ENCODE measurements at regions not wholly inside any gene's neighbourhood (a gene's known extent, or its start where the extent isn't known, plus 50 kb on each side); places are given as distances from the start of the nearest gene placed in this dataset.
"Not testable (repeated sequence)": the region's sequence is repeated elsewhere in the genome, so short reads cannot be mapped to it uniquely, and the experiment has no call there.

DNA sequence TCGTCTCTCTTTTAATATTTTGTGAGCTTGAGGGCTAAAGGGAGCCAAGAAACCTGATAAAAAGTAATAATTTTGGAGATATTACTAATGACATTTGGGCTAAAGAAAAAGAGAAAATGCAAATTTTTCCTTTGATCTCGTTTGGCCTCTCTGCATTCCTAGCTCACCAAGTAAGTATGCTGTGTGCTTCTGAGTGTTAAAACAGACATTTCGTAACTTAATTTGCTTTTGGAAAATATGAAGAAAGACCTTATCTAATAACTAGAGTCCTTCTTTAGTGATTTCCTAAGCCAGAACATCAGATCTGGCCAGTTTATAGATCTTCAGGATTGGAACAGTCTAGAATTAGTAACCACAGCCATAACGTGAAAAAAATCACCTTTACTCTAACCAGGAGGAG lies 872.9 kb upstream of the SLC35B3 start:
- H3K9ac ChIP-seq (ENCODE audit: low read length in 5 of 5): no peak overlapping the region
- no peak overlapping the region for H3K4me3 ChIP-seq (ENCODE audit: low read depth in 1 of 5, low read length in 5 of 5)
- H3K9me3 ChIP-seq (ENCODE audit: control insufficient read depth in 5 of 5, low read length in 5 of 5): no peaks in the 10 kb centered on the region
- H3K4me1 ChIP-seq (ENCODE audit: control insufficient read depth in 5 of 5, insufficient read depth in 5 of 5, low read length in 5 of 5): peaks cover 0 to 13% (median 0%) of the 10 kb centered on the region in 5 donors
- no peaks in the 10 kb centered on the region for H3K27me3 ChIP-seq (ENCODE audit: control insufficient read depth in 5 of 5, insufficient read depth in 4 of 5, low read length in 5 of 5)
- no peaks in the 10 kb centered on the region for H3K36me3 ChIP-seq (ENCODE audit: control insufficient read depth in 5 of 5, insufficient read depth in 5 of 5, low read length in 5 of 5)
- no peak overlapping the region for H3K27ac ChIP-seq (ENCODE audit: low read depth, low read length)

DNA sequence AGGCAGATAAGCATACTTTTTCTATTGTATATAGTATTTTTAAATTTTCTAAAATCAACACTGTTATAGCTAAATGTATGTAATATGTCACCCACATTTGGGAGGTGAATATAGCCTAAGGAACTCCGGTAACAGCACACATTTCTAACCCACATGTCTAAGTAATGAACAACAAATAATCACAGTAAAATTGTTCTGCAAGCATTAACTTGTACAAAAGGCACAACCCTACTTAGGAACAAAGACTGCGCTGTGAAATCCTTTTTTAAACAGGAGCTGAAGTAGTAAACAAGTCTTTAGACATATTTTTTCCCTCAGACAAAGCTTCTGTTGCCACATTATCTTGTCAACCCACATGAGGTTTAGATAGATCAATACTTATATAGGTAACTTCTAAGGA lies 872.4 kb upstream of the SLC35B3 start:
- H3K9ac ChIP-seq (ENCODE audit: low read length in 5 of 5): no peak overlapping the region
- no peak overlapping the region for H3K27ac ChIP-seq (ENCODE audit: low read depth, low read length)
- H3K36me3 ChIP-seq (ENCODE audit: control insufficient read depth in 5 of 5, insufficient read depth in 5 of 5, low read length in 5 of 5): no peaks in the 10 kb centered on the region
- no peaks in the 10 kb centered on the region for H3K9me3 ChIP-seq (ENCODE audit: control insufficient read depth in 5 of 5, low read length in 5 of 5)
- H3K4me1 ChIP-seq (ENCODE audit: control insufficient read depth in 5 of 5, insufficient read depth in 5 of 5, low read length in 5 of 5): peaks cover 0 to 10% (median 0%) of the 10 kb centered on the region in 5 donors
- H3K27me3 ChIP-seq (ENCODE audit: control insufficient read depth in 5 of 5, insufficient read depth in 4 of 5, low read length in 5 of 5): no peaks in the 10 kb centered on the region
- H3K4me3 ChIP-seq (ENCODE audit: low read depth in 1 of 5, low read length in 5 of 5): no peak overlapping the region

DNA sequence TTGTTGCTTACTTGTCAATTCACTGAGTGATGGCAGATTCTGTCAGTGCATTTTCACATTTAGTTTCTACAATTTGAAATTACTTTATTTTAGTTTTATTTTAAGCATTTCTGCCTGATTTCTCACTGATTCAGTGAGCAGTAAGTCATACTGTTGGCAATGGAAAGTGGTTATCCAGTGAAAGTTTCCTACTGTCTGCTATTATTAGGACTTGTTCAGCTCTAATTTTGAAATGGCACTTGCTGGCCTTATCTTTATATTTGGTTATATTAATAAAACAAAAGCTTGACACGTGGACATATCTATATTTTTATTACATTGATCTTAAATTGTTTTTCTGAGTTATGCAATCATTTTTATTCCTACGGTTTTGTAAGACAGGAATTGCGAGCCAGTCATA lies 871.8 kb upstream of the SLC35B3 start:
- H3K9ac ChIP-seq (ENCODE audit: low read length in 5 of 5): no peak overlapping the region
- H3K4me3 ChIP-seq (ENCODE audit: low read depth in 1 of 5, low read length in 5 of 5): no peak overlapping the region
- H3K27ac ChIP-seq (ENCODE audit: low read depth, low read length): no peak overlapping the region
- H3K4me1 ChIP-seq (ENCODE audit: control insufficient read depth in 5 of 5, insufficient read depth in 5 of 5, low read length in 5 of 5): peaks cover 0 to 10% (median 0%) of the 10 kb centered on the region in 5 donors
- H3K27me3 ChIP-seq (ENCODE audit: control insufficient read depth in 5 of 5, insufficient read depth in 4 of 5, low read length in 5 of 5): no peaks in the 10 kb centered on the region
- no peaks in the 10 kb centered on the region for H3K36me3 ChIP-seq (ENCODE audit: control insufficient read depth in 5 of 5, insufficient read depth in 5 of 5, low read length in 5 of 5)
- H3K9me3 ChIP-seq (ENCODE audit: control insufficient read depth in 5 of 5, low read length in 5 of 5): no peaks in the 10 kb centered on the region

DNA sequence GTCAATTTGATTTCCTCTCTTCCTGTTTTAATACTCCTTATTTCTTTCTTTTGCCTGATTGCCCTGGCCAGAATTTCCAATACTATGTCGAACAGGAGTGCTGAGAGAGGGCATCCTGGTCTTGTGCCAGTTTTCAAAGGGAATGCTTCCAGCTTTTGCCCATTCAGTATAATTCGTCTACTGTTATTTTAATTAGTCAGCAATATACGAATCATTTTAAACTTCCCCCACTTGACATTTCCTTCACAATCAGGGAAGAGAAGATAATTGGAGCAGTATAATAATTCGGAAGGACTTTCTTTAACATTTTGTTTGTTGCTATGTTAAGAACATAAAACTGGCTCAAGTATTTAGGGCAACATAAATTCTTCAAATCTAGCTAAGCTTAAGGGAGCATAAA lies 860.3 kb upstream of the SLC35B3 start:
- Histone ChIP-seq H3K4me3 (ENCODE audit: low read depth in 1 of 5, low read length in 5 of 5) (no peak overlapping the region), H3K9me3 (ENCODE audit: control insufficient read depth in 5 of 5, low read length in 5 of 5) (peaks cover 0 to 4% (median 0%) of the 10 kb centered on the region in 5 donors), H3K27ac (ENCODE audit: low read depth, low read length) (no peak overlapping the region), H3K4me1 (ENCODE audit: control insufficient read depth in 5 of 5, insufficient read depth in 5 of 5, low read length in 5 of 5) (no peaks in the 10 kb centered on the region), H3K9ac (ENCODE audit: low read length in 5 of 5) (no peak overlapping the region), H3K27me3 (ENCODE audit: control insufficient read depth in 5 of 5, insufficient read depth in 4 of 5, low read length in 5 of 5) (no peaks in the 10 kb centered on the region), H3K36me3 (ENCODE audit: control insufficient read depth in 5 of 5, insufficient read depth in 5 of 5, low read length in 5 of 5) (no peaks in the 10 kb centered on the region)

GRCh38 chr6:9292975-9293374 lies 857.6 kb upstream of the SLC35B3 start:
- Histone ChIP-seq H3K9me3 (ENCODE audit: control insufficient read depth in 5 of 5, low read length in 5 of 5) (peaks cover 0 to 4% (median 0%) of the 10 kb centered on the region in 5 donors), H3K4me3 (ENCODE audit: low read depth in 1 of 5, low read length in 5 of 5) (no peak overlapping the region), H3K27ac (ENCODE audit: low read depth, low read length) (no peak overlapping the region), H3K4me1 (ENCODE audit: control insufficient read depth in 5 of 5, insufficient read depth in 5 of 5, low read length in 5 of 5) (no peaks in the 10 kb centered on the region), H3K36me3 (ENCODE audit: control insufficient read depth in 5 of 5, insufficient read depth in 5 of 5, low read length in 5 of 5) (no peaks in the 10 kb centered on the region), H3K27me3 (ENCODE audit: control insufficient read depth in 5 of 5, insufficient read depth in 4 of 5, low read length in 5 of 5) (no peaks in the 10 kb centered on the region), H3K9ac (ENCODE audit: low read length in 5 of 5) (no peak overlapping the region)

GRCh38 chr6:9290342-9290741 lies 855.0 kb upstream of the SLC35B3 start:
- not testable (repeated sequence) for H3K9ac ChIP-seq (ENCODE audit: low read length in 5 of 5); H3K36me3 ChIP-seq (ENCODE audit: control insufficient read depth in 5 of 5, insufficient read depth in 5 of 5, low read length in 5 of 5); H3K4me3 ChIP-seq (ENCODE audit: low read depth in 1 of 5, low read length in 5 of 5); H3K27me3 ChIP-seq (ENCODE audit: control insufficient read depth in 5 of 5, insufficient read depth in 4 of 5, low read length in 5 of 5); H3K27ac ChIP-seq (ENCODE audit: low read depth, low read length); H3K4me1 ChIP-seq (ENCODE audit: control insufficient read depth in 5 of 5, insufficient read depth in 5 of 5, low read length in 5 of 5); H3K9me3 ChIP-seq (ENCODE audit: control insufficient read depth in 5 of 5, low read length in 5 of 5)

DNA sequence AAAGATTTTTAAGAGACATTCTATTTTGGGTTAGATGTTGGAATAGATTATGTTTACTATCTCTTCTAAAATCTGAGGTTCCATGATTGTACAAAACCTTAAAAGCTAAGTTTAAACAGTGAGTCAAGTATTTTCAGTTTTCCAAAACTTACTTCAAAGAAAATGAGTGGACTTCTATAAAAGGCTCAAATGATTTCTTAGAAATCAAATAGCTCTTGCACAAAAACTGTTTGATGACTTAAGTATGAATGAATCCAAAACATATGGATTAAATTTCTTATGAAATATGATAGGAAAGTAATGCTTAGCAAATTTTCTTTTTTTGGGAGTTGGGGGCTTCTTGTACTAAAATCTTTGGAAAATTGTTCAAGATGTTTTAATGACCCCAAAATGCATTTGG lies 837.3 kb upstream of the SLC35B3 start:
- Histone ChIP-seq H3K27me3 (ENCODE audit: control insufficient read depth in 5 of 5, insufficient read depth in 4 of 5, low read length in 5 of 5) (no peaks in the 10 kb centered on the region), H3K36me3 (ENCODE audit: control insufficient read depth in 5 of 5, insufficient read depth in 5 of 5, low read length in 5 of 5) (no peaks in the 10 kb centered on the region), H3K27ac (ENCODE audit: low read depth, low read length) (no peak overlapping the region), H3K4me1 (ENCODE audit: control insufficient read depth in 5 of 5, insufficient read depth in 5 of 5, low read length in 5 of 5) (peaks cover 0 to 3% (median 0%) of the 10 kb centered on the region in 5 donors), H3K4me3 (ENCODE audit: low read depth in 1 of 5, low read length in 5 of 5) (no peak overlapping the region), H3K9ac (ENCODE audit: low read length in 5 of 5) (no peak overlapping the region), H3K9me3 (ENCODE audit: control insufficient read depth in 5 of 5, low read length in 5 of 5) (peaks cover 0 to 3% (median 0%) of the 10 kb centered on the region in 5 donors)

- Histone ChIP-seq H3K9ac (ENCODE audit: low read length in 5 of 5) (no peak overlapping the region), H3K9me3 (ENCODE audit: control insufficient read depth in 5 of 5, low read length in 5 of 5) (peaks cover 0 to 3% (median 0%) of the 10 kb centered on the region in 5 donors), H3K4me3 (ENCODE audit: low read depth in 1 of 5, low read length in 5 of 5) (no peak overlapping the region), H3K36me3 (ENCODE audit: control insufficient read depth in 5 of 5, insufficient read depth in 5 of 5, low read length in 5 of 5) (no peaks in the 10 kb centered on the region), H3K4me1 (ENCODE audit: control insufficient read depth in 5 of 5, insufficient read depth in 5 of 5, low read length in 5 of 5) (no peaks in the 10 kb centered on the region), H3K27me3 (ENCODE audit: control insufficient read depth in 5 of 5, insufficient read depth in 4 of 5, low read length in 5 of 5) (no peaks in the 10 kb centered on the region), H3K27ac (ENCODE audit: low read depth, low read length) (no peak overlapping the region)
Observed at GRCh38 chr6:9266741-9267140, 831.4 kb upstream of the SLC35B3 start.

GRCh38 chr6:9257215-9257614 lies 821.9 kb upstream of the SLC35B3 start:
- Histone ChIP-seq H3K9ac (ENCODE audit: low read length in 5 of 5) (no peak overlapping the region), H3K4me1 (ENCODE audit: control insufficient read depth in 5 of 5, insufficient read depth in 5 of 5, low read length in 5 of 5) (no peaks in the 10 kb centered on the region), H3K27ac (ENCODE audit: low read depth, low read length) (no peak overlapping the region), H3K36me3 (ENCODE audit: control insufficient read depth in 5 of 5, insufficient read depth in 5 of 5, low read length in 5 of 5) (no peaks in the 10 kb centered on the region), H3K9me3 (ENCODE audit: control insufficient read depth in 5 of 5, low read length in 5 of 5) (peaks cover 0 to 8% (median 0%) of the 10 kb centered on the region in 5 donors), H3K27me3 (ENCODE audit: control insufficient read depth in 5 of 5, insufficient read depth in 4 of 5, low read length in 5 of 5) (no peaks in the 10 kb centered on the region), H3K4me3 (ENCODE audit: low read depth in 1 of 5, low read length in 5 of 5) (no peak overlapping the region)

DNA sequence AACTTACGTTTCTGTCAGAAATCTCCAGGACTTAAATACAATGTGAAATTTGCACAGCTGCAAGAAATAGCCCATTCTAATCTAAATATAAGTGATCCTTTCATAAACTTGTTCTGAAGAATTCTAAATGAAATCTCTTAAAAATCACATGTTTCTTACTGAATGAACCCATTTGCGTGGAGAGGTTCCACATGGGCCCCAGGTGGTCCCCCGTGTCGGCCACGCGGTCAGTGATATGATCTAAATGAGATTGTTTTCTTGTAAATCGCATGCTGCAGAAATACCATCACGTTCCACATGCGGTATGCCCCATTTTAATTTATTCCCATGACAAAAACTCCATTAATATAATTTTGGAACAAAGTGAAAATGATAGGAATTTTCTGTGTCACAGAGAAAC lies 818.9 kb upstream of the SLC35B3 start:
- H3K9ac ChIP-seq (ENCODE audit: low read length in 5 of 5): no peak overlapping the region
- H3K4me1 ChIP-seq (ENCODE audit: control insufficient read depth in 5 of 5, insufficient read depth in 5 of 5, low read length in 5 of 5): peaks cover 0 to 3% (median 0%) of the 10 kb centered on the region in 5 donors
- no peaks in the 10 kb centered on the region for H3K9me3 ChIP-seq (ENCODE audit: control insufficient read depth in 5 of 5, low read length in 5 of 5)
- H3K27me3 ChIP-seq (ENCODE audit: control insufficient read depth in 5 of 5, insufficient read depth in 4 of 5, low read length in 5 of 5): no peaks in the 10 kb centered on the region
- no peak overlapping the region for H3K4me3 ChIP-seq (ENCODE audit: low read depth in 1 of 5, low read length in 5 of 5)
- no peaks in the 10 kb centered on the region for H3K36me3 ChIP-seq (ENCODE audit: control insufficient read depth in 5 of 5, insufficient read depth in 5 of 5, low read length in 5 of 5)
- H3K27ac ChIP-seq (ENCODE audit: low read depth, low read length): no peak overlapping the region

DNA sequence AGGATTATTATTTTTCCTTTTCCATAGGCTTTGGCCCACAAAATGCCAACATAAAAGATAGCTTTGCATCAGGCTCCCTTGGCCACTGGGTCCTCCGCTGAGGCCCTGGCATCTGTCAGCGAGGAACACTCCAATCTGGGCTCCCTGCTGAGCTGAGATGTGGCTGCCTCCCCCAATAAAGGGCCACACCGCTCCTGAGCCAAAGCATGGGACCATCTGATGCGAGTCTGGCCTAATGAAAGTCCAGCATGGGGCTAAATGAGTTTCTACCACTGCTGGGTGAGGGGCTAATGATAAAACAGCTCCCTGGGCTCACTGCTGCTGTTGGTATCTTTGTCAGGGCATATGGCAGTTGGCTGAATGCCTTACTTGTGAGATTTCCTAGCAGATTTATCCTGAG lies 817.5 kb upstream of the SLC35B3 start:
- H3K27me3 ChIP-seq (ENCODE audit: control insufficient read depth in 5 of 5, insufficient read depth in 4 of 5, low read length in 5 of 5): no peaks in the 10 kb centered on the region
- H3K9ac ChIP-seq (ENCODE audit: low read length in 5 of 5): no peak overlapping the region
- H3K9me3 ChIP-seq (ENCODE audit: control insufficient read depth in 5 of 5, low read length in 5 of 5): no peaks in the 10 kb centered on the region
- H3K4me1 ChIP-seq (ENCODE audit: control insufficient read depth in 5 of 5, insufficient read depth in 5 of 5, low read length in 5 of 5): peaks cover 0 to 3% (median 0%) of the 10 kb centered on the region in 5 donors
- no peak overlapping the region for H3K4me3 ChIP-seq (ENCODE audit: low read depth in 1 of 5, low read length in 5 of 5)
- no peak overlapping the region for H3K27ac ChIP-seq (ENCODE audit: low read depth, low read length)
- H3K36me3 ChIP-seq (ENCODE audit: control insufficient read depth in 5 of 5, insufficient read depth in 5 of 5, low read length in 5 of 5): no peaks in the 10 kb centered on the region

Data from subcutaneous abdominal adipose tissue (tissue), 5 donors.